Stimulated activated CD4-positive, alpha-beta T cell treated with anti-CD3 and anti-CD28 coated beads, TNF-alpha, amount 100 ng/mL, for 4 hours (primary cell): ENCODE measurements at regions not wholly inside any gene's neighbourhood (a gene's known extent, or its start where the extent isn't known, plus 50 kb on each side); places are given as distances from the start of the nearest gene placed in this dataset.
"Not testable (repeated sequence)": the region's sequence is repeated elsewhere in the genome, so short reads cannot be mapped to it uniquely, and the experiment has no call there.

ENCODE experiments used
- DNase-seq, 3 experiments: peaks; one replicate each; pipeline ENCODE4 v3.0.0-alpha.2; 2020; ENCODE audit warnings: low read depth in 3 of 3

DNA sequence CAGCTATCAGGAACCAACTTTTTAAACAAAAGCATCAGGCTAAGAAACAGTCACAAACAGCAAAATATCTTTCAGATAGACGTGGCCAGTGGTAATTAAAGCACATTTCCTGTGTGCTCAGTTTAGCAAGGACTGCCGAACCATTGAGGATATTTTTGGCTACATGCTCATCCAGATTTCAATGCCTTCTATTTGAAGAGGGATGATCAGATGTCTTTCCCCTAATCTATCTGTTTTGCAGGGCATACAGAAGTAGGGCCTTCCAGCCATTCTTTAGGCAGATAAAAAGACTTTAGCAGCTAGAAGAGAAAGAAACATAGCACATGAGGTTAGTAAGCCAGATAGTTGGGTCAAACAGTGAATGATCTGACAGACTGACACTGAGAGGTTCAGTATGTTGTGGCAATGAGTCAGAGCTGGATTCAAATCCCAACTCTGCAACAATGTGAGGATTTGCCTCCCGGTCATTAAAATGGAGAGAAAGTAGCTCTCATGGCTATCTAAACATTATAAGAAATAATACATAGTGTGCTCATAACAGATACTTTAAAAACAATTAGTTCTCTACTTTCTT lies 100.0 kb upstream of the PRKG2 start:
- DNase-seq: no peak

DNA sequence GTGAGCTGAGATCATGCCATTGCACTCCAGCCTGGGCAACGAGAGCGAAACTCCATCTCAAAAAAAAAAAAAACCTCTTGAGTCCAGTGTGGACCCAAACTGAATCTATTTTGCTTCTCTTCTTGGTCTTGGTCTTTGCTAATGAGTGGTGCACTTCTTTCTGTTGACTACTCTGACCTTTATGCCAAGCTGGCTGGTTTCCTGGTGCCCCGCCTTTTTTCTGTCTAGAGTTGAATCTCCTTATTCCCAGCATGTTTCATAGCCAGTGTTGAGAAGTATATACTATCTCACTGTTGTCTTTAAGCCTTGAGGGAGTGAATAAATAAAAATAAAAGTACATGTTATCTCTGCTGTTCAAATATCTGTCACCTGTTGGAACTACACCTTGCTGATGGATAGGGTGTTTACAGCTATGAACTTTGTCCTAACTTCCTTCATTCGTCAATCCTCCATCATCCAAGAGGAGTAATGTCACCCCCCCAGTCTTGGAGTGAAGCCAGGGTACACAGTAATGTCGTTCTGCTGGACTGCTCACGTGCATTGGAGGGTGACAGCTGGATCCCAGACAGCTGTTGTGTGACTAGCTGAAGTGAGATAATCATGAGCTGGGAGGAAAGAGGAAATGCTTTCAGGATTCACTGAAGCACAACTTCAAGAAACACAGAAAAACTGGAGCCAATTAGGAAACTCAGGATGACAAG lies 99.3 kb upstream of the PRKG2 start:
- no peak for DNase-seq

DNA sequence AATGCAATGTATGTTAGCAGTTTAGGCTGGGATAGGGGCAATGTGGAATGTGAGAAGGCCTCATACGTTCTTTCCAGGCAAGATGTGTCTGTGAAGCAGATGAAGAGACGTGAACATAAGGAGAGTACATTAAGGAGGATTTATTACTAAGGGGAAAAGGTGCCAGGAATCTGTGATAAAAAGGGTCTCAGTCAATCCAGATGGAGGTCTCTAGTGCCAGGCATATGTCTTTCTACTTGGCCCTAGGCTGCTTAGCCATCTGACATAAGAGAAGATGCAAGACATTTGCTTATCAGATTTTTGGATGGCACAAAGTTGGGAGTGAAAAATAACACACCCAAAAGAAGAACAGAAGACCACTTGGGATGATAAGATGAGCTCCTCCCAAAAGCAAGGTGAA lies 93.0 kb upstream of the PRKG2 start:
- no peak for DNase-seq

DNA sequence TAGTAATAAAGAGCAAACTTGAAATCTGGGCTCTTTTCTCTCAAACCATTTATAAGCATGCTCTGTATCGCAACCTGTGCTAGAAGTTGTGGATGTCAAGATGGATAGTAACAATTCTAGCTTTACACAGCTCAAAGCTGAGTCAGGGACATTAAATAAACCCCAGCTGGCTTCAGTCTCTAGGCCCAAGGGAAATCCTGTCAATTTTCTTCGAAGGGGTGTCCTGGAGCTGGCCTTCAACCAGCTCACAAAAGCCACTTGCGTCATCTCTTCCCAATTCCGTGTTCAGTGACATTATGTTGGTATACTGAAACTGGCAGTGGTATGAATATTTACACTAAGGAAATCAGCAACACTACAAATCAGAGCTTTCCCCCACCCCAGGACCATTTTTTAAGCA lies 89.8 kb upstream of the PRKG2 start:
- no peak for DNase-seq

DNA sequence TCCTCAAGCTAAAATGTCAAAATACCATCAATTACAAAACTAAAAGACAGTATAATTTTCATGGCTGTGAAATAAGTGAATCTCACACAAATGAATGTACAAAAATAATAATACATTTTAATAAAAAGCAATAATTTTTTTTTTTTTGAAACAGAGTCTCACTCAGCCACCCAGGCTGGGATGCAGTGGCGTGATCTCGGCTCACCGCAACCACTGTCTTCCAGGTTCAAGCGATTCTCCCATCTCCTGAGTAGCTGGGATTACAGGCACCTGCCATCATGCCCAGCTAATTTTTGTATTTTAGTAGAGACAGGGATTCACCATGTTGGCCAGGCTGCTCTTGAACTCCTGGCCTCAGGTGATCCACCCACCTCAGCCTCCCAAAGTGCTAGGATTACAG lies 85.3 kb upstream of the PRKG2 start:
- DNase-seq: not testable (repeated sequence)

DNA sequence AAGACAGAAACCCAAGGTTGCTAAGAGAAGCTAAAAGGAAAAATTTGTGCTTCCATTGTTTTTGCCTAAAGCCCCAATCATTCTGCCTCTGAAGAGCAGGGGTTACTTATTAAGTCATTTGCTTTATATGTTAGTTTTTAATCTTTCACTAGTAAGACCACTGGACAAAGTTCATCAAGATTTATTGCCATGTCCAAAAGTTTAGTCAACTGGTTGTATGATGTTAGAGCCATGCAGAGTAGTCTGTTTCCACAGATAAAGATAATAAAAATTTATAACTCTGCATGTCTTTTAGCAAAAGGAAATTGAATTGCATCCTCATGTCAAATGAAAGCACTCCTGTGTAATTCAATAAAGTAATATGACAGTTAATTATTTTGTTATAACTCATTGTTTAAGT lies 75.8 kb upstream of the PRKG2 start:
- DNase-seq: no peak

DNA sequence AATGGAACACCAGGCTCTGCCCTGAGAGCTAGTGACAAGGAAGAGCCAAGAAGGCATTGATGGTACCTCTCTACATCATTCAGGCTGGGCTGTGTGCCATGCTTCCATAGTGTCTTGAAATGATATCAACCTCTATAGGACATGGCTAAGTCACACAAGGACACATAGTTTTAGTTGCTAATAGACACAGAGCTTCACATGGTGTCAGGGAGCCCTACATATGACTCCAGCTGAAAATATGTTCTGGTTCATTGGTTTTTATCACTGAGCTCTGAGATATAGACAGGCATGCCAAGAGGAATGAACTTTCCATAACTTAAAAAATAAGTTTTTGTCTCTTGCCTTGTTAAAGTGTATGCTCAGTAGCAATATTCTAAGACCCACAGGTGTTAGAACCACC lies 72.1 kb upstream of the PRKG2 start:
- no peak for DNase-seq

DNA sequence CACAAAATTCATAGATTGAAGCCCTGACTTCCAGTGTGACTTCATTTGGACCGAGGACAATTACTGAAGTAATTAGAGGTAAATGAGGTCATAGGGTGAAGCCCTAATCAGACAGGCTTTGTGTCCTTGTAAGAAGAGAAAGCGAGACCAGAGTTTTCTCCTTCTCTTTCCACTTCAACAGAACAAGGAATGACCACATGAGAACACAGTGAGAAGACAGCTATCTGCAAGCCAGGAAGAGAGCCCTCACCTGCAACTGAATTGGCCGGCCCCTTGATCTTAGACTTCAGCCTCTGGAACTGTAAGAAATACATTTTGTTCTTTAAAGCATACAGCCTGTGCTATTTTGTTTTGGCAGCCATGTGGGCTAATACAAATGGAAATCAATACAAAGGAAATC lies 67.1 kb upstream of the PRKG2 start:
- no peak for DNase-seq

DNA sequence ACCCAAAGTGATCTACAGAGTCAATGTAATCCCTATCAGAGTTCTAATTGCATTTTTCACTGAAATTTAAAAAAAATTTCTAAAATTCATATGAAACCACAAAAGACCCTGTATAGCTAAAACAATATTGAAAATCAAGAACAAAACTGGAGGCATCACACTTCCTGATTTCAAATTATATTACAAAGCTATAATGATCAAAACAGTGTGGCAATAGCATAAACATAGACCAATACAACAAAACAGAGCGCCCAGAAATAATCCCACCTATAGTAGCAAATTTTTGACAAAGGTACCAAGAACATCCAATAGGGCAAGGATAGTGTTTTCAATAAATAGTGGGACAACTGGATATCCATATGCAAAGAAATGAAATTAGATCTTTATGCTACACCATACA lies 59.4 kb upstream of the PRKG2 start:
- no peak for DNase-seq

DNA sequence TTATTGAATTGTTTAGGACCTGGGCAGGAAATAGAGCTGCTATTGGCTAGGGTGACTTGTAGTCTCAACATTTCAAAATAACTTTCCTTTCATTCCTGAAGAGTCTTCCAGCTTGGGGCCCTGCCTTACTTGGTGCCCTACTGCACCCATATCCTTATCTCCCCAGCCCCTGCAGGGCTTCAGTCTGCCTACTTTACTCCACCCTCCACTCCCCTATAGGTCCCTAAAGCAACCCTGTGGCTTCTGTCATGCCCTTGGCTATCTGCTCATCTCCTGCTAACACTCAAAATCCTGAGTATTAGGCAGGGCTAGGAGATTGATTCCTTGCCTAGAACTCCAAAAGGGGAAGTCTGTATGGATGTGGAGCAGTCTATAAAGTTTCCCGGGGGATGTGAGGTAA lies 57.6 kb upstream of the PRKG2 start:
- no peak for DNase-seq
